Small intestine (tissue), 7 donors: ENCODE measurements at regions not wholly inside any gene's neighbourhood (a gene's known extent, or its start where the extent isn't known, plus 50 kb on each side); places are given as distances from the start of the nearest gene placed in this dataset.
A peak's percentile ranks its signal among the peaks of the same experiment; 100 is the strongest.
"Not testable (repeated sequence)": the region's sequence is repeated elsewhere in the genome, so short reads cannot be mapped to it uniquely, and the experiment has no call there.

Experiments used
- DNase-seq, 2 donors: peaks; one replicate each; pipeline versions ENCODE4 v3.0.0 to v3.0.0-alpha.2; 2013
- FAIRE-seq: peaks from 2 replicates; lab custom pipeline; 2012; peaks lifted over from hg19 to GRCh38; lab: Jason Lieb, UNC
- H3K27ac ChIP-seq, 3 donors: one replicate each; pipeline ENCODE4 v1.5.1; 2013; ENCODE audit warnings: low read length in 2 of 3, mild to moderate bottlenecking in 2 of 3, control low read depth in 1 of 3, inconsistent platforms in 1 of 3, low read depth in 1 of 3, moderate library complexity in 1 of 3
- H3K27me3 ChIP-seq, 3 donors: one replicate each; pipeline ENCODE4 v1.6.1; 2013; ENCODE audit warnings: low read length in 3 of 3, inconsistent platforms in 1 of 3; ENCODE audit not compliant: control insufficient read depth in 3 of 3, insufficient read depth in 3 of 3
- H3K36me3 ChIP-seq, 3 donors: one replicate each; pipeline ENCODE4 v1.6.1; 2013; ENCODE audit warnings: low read length in 3 of 3, inconsistent platforms in 1 of 3, low read depth in 1 of 3, mild to moderate bottlenecking in 1 of 3, moderate library complexity in 1 of 3; ENCODE audit not compliant: control insufficient read depth in 3 of 3, insufficient read depth in 2 of 3
- H3K4me1 ChIP-seq, 3 donors: one replicate each; pipeline ENCODE4 v1.6.1; 2013; ENCODE audit warnings: low read length in 2 of 3, inconsistent platforms in 1 of 3, low read depth in 1 of 3, mild to moderate bottlenecking in 1 of 3, moderate library complexity in 1 of 3; ENCODE audit not compliant: control insufficient read depth in 3 of 3, insufficient read depth in 2 of 3
- H3K4me3 ChIP-seq, 3 donors: one replicate each; pipeline ENCODE4 v1.5.1; 2013; ENCODE audit warnings: low read length in 3 of 3, control low read depth in 1 of 3, inconsistent platforms in 1 of 3, low read depth in 1 of 3, mild to moderate bottlenecking in 1 of 3, moderate library complexity in 1 of 3
- H3K9me3 ChIP-seq, 2 donors: one replicate each; pipeline ENCODE4 v1.6.1; 2013; ENCODE audit warnings: low read depth in 1 of 2, low read length in 1 of 2; ENCODE audit not compliant: control insufficient read depth in 2 of 2, insufficient read depth in 1 of 2
- WGBS, 3 donors: extraction: QIAGEN DNeasy Blood & Tissue Kit; methylation state at CpG; one replicate each; pipeline ENCODE4 v1.1.7; 2013; 5-methylcytosine and 5-hydroxymethylcytosine counted together
- donor health status: healthy with polysubstance abuse.
- donor health status: control.
- donor health status: control.
- donor health status: Bipolar disorder and iron deficiency.
- donor health status: healthy.

- Histone ChIP-seq H3K4me1 (peaks cover 0 to 10% (median 0%) of the 10 kb centered on the region in 3 donors), H3K36me3 (no peaks in the 10 kb centered on the region), H3K27me3 (no peaks in the 10 kb centered on the region), H3K4me3 (no peak overlapping the region), H3K27ac (peak overlapping the region in 1 of 3 donors; percentile 45), H3K9me3 (no peaks in the 10 kb centered on the region)
- DNase-seq = peak in 1 of 2 donors; percentile 41
- 34 to 59% (median 43%) methylated on average over 2 of the region's 2 CpGs for WGBS, 3 donors
- no peak for FAIRE-seq
Measured at GRCh38 chr3:3646934-3647333, 152.3 kb upstream of the LRRN1 start.

GRCh38 chr3:3646103-3646844 is 153.0 kb upstream of the LRRN1 start:
- H3K9me3 ChIP-seq, H3K4me3 ChIP-seq, H3K27me3 ChIP-seq, H3K36me3 ChIP-seq, FAIRE-seq: not testable (repeated sequence)
- peak in 1 of 2 donors; percentile 67 for DNase-seq
- WGBS, 3 donors = 32 to 62% (median 35%) methylated on average over 13 of the region's 13 CpGs
- Histone ChIP-seq H3K4me1 (peaks cover 0 to 10% (median 0%) of the 10 kb centered on the region in 3 donors), H3K27ac (peak overlapping the region in 1 of 3 donors; percentile 15)

GRCh38 chr3:3641877-3642455 is 157.3 kb upstream of the LRRN1 start:
- 78 to 83% (median 80%) methylated on average over 5 of the region's 5 CpGs for WGBS, 3 donors
- DNase-seq (no peak), FAIRE-seq (no peak)
- Histone ChIP-seq H3K27ac (no peak overlapping the region), H3K27me3 (no peaks in the 10 kb centered on the region), H3K36me3 (no peaks in the 10 kb centered on the region), H3K4me1 (peaks cover 0 to 10% (median 0%) of the 10 kb centered on the region in 3 donors), H3K9me3 (no peaks in the 10 kb centered on the region), H3K4me3 (no peak overlapping the region)

GRCh38 chr3:3639078-3639477 is 160.2 kb upstream of the LRRN1 start:
- H3K4me1 ChIP-seq = no peaks in the 10 kb centered on the region
- 82 to 98% (median 90%) methylated on average over 2 of the region's 2 CpGs for WGBS, 3 donors
- no peaks in the 10 kb centered on the region for H3K9me3 ChIP-seq
- peak; percentile 79 for FAIRE-seq
- no peak overlapping the region for H3K4me3 ChIP-seq
- DNase-seq = no peak
- H3K27ac ChIP-seq = no peak overlapping the region
- H3K27me3 ChIP-seq = no peaks in the 10 kb centered on the region
- H3K36me3 ChIP-seq = no peaks in the 10 kb centered on the region

GRCh38 chr3:3636815-3637214 is 162.4 kb upstream of the LRRN1 start:
- H3K36me3 ChIP-seq = no peaks in the 10 kb centered on the region
- no peaks in the 10 kb centered on the region for H3K27me3 ChIP-seq
- no peak for DNase-seq
- H3K27ac ChIP-seq = no peak overlapping the region
- H3K4me1 ChIP-seq = no peaks in the 10 kb centered on the region
- no peaks in the 10 kb centered on the region for H3K9me3 ChIP-seq
- H3K4me3 ChIP-seq = no peak overlapping the region
- no peak for FAIRE-seq
- whole genome bisulfite sequencing, 3 donors = 80 to 91% (median 86%) methylated on average over 2 of the region's 2 CpGs

GRCh38 chr3:3635109-3635508 is 164.1 kb upstream of the LRRN1 start:
- no peak for DNase-seq
- H3K4me1 ChIP-seq = no peaks in the 10 kb centered on the region
- WGBS, 3 donors = 74 to 79% (median 75%) methylated on average over 1 of the region's 1 CpG
- H3K27ac ChIP-seq = no peak overlapping the region
- H3K4me3 ChIP-seq = no peak overlapping the region
- no peak for FAIRE-seq
- H3K36me3 ChIP-seq = no peaks in the 10 kb centered on the region
- no peaks in the 10 kb centered on the region for H3K9me3 ChIP-seq
- no peaks in the 10 kb centered on the region for H3K27me3 ChIP-seq

- Histone ChIP-seq H3K36me3 (no peaks in the 10 kb centered on the region), H3K4me1 (no peaks in the 10 kb centered on the region), H3K27me3 (no peaks in the 10 kb centered on the region), H3K4me3 (no peak overlapping the region), H3K9me3 (no peaks in the 10 kb centered on the region), H3K27ac (no peak overlapping the region)
- FAIRE-seq (no peak), DNase-seq (no peak)
- WGBS, 3 donors = 89 to 91% (median 91%) methylated on average over 6 of the region's 6 CpGs
Measured at GRCh38 chr3:3634326-3634725, 164.9 kb upstream of the LRRN1 start.

GRCh38 chr3:3633761-3634160 is 165.5 kb upstream of the LRRN1 start:
- Histone ChIP-seq H3K27ac (no peak overlapping the region), H3K4me3 (no peak overlapping the region), H3K9me3 (no peaks in the 10 kb centered on the region), H3K36me3 (no peaks in the 10 kb centered on the region), H3K4me1 (no peaks in the 10 kb centered on the region), H3K27me3 (no peaks in the 10 kb centered on the region)
- FAIRE-seq = no peak
- DNase-seq = no peak
- WGBS, 3 donors = 59 to 66% (median 61%) methylated on average over 2 of the region's 2 CpGs
